ENCODE measurements at regions not wholly inside any gene's neighbourhood (a gene's known extent, or its start where the extent isn't known, plus 50 kb on each side); places are given as distances from the start of the nearest gene placed in this dataset.
A peak's percentile ranks its signal among the peaks of the same experiment; 100 is the strongest.

DNA sequence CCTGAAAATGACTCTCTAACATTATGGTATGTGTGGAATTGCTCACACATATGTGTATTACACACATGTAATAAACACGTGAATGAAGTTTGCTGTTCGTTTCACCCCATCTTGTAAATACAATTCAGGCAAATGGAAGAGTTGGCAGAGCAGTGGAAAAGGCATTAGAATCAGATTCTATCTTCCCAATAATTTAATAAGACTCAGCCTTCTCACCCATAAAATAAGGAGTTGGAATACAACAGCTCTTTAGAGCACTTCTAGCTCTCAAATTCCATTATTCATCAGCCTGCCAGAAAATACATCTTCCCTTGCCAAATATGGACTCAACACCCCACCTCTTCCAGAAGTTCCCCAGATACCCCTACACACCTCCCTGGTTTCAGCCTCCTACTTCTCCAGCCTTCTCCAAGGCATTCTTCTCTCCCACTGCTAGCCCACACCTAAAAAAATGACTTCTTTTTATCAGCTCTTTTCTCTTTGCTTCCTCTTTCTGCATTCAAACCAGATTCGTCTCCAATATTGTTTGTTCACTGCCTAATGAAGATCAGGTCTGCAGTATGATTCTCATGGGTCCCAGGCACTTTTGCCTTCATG is 66.2 kb upstream of the DYRK2 start:
- Mint-ChIP-seq H3K27ac (no peak overlapping the region), H3K27me3 (peaks cover 9% of the 10 kb centered on the region), H3K4me1 (peaks cover 23% of the 10 kb centered on the region), H3K36me3 (ENCODE audit: low read depth) (peaks cover 6% of the 10 kb centered on the region), H3K4me3 (no peak overlapping the region), H3K9me3 (peaks cover 7% of the 10 kb centered on the region)
- no peak for DNase-seq
- CTCF ChIA-PET = no interaction called here
- POLR2A ChIA-PET = interaction anchor here (1.0 kb wide), 1 partner anchor 66 kb away, joined by 3 read pairs; the partner anchor contains the start of gene DYRK2

DNA sequence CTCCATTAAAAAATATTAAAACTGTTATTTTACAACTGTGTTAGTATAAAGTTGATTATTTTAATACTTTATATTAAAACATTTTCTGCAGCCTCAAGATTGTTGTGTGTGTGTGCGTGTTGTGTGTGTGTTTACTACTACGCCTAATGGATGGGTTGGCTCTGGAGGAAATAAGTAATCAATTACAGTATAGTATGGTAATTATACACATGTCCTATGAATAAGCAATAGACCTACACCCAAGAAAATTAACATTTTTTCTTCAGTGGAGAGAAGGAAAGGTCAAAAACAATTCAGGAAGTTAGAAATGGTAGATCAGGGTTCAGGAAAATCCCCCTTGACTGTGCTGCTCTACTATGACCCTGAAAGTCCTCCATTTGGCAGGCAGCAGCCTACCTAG is 65.7 kb upstream of the DYRK2 start:
- CTCF ChIA-PET = no interaction called here
- DNase-seq = no peak
- Mint-ChIP-seq H3K9me3 (peaks cover 3% of the 10 kb centered on the region), H3K36me3 (ENCODE audit: low read depth) (peaks cover 2% of the 10 kb centered on the region), H3K4me3 (no peak overlapping the region), H3K27me3 (peaks cover 9% of the 10 kb centered on the region), H3K27ac (no peak overlapping the region), H3K4me1 (peaks cover 19% of the 10 kb centered on the region)
- POLR2A ChIA-PET = no interaction called here

GRCh38 chr12:67586951-67587350 is 61.6 kb upstream of the DYRK2 start:
- peaks cover 3% of the 10 kb centered on the region for H3K9me3 Mint-ChIP-seq
- CTCF ChIA-PET = no interaction called here
- H3K27ac Mint-ChIP-seq = no peak overlapping the region
- peaks cover 6% of the 10 kb centered on the region for H3K27me3 Mint-ChIP-seq
- no peak overlapping the region for H3K4me3 Mint-ChIP-seq
- H3K36me3 Mint-ChIP-seq (ENCODE audit: low read depth) = no peaks in the 10 kb centered on the region
- POLR2A ChIA-PET = no interaction called here
- peaks cover 15% of the 10 kb centered on the region for H3K4me1 Mint-ChIP-seq
- DNase-seq = no peak

DNA sequence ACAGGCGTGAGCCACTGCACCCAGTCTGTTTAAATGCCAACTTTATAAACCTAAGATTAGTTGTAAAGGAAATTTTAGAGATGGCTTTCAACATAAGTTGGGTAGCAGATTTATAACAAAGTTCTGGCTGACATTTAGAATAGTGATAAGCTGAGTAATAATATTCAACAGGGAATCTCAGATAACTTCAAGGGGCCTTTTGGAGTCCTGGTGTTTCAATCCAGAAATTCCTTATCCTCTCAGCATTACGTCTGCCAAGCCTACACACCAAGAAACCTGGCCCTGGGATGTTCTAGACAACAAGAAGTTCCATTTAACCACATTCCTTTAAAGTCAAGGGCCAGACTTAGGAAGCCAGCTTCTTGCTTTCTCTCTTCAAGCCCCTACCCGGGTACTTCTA is 59.5 kb upstream of the DYRK2 start:
- ChIA-PET CTCF (interaction anchor here (1.2 kb wide), 1 partner anchor 9 kb away, joined by 3 read pairs; no protein-coding TSS in a partner anchor), POLR2A (no interaction called here)
- Mint-ChIP-seq H3K9me3 (peaks cover 3% of the 10 kb centered on the region), H3K36me3 (ENCODE audit: low read depth) (no peaks in the 10 kb centered on the region), H3K27me3 (peaks cover 2% of the 10 kb centered on the region), H3K27ac (no peak overlapping the region), H3K4me1 (peaks cover 36% of the 10 kb centered on the region), H3K4me3 (no peak overlapping the region)
- DNase-seq = no peak

DNA sequence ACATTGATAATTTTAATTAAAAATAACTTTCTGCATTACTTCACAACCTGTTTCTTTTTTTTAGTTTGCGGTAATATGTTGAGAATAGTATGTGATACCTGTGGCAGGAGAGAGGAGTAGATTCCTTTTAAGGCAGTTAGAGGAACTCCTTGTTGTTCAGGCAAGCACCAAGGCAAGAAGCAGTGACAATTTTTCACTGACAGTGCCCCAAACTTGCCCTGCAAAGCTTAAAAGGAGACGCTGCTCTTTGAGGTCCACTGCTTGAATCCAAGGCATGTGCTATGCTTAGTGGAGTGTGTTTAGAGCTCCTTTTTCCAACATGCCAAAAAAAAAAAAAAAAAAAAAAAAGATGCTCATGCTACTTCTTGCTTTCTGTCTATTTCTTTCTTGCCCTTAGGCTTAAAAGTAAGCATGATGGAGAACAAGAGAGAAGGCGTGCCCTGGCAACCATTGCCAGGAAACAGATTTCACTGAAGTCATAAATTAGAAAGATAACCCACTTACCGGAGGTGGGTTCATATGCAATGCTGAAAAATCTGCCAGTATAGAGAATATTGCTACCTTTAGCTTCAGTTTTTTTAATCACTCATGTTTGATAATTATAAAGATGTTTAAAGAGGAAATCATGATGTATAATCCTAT is 58.3 kb upstream of the DYRK2 start:
- Mint-ChIP-seq H3K9me3 (peaks cover 3% of the 10 kb centered on the region), H3K4me1 (peaks cover 42% of the 10 kb centered on the region), H3K27ac (peak overlapping the region; percentile 5), H3K27me3 (peaks cover 2% of the 10 kb centered on the region), H3K4me3 (no peak overlapping the region), H3K36me3 (ENCODE audit: low read depth) (no peaks in the 10 kb centered on the region)
- POLR2A ChIA-PET = interaction anchor here (1.0 to 2.1 kb wide), 3 partner anchors 35 to 58 kb away, joined by 4 to 14 read pairs (median 5); partner anchors contain the start of gene DYRK2
- peak; percentile 24 for DNase-seq
- CTCF ChIA-PET = interaction anchor here (0.7 to 1.2 kb wide), 3 partner anchors 9 to 109 kb away, joined by 3 to 4 read pairs (median 3); no protein-coding TSS in a partner anchor

DNA sequence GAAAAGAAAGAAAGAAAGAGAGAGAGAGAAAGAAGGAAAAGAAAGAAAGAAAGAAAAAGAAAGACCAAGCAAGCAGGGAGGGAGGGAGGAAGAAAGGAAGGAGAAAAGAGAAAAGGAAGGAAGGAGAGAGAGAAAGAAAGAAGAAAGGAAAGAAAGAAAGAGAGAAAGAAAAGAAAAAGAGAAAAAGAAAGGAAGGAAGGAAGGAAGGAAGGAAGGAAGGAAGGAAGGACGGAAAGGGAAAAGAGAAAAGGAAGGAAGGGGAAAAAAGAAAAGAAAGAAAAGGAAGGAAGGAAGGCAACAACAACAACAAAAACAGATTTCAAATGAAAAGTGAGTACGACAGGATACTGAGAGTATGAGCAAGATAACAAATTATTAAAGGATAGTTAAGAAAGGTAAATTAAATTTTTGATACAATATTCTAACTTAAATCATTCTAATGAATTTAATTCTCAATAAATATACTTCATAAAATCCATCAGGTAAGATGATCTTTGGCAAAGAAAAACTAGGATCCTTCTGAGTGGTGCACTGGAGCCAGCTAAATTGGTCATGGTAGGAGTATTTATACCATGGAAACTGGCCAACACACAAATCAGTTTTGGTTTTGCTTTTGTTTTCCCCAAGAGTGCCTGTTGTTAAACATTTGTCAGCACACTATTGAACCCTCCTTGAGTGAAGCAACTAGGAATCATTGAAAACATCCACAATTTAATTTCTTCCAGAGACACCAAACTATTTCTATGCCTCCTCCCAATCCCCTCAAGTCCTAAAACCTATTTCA is 56.1 kb upstream of the DYRK2 start:
- Mint-ChIP-seq H3K36me3 (ENCODE audit: low read depth) (no peaks in the 10 kb centered on the region), H3K27me3 (peaks cover 2% of the 10 kb centered on the region), H3K27ac (peak overlapping the region; percentile 46), H3K4me1 (peaks cover 42% of the 10 kb centered on the region), H3K9me3 (peaks cover 5% of the 10 kb centered on the region), H3K4me3 (no peak overlapping the region)
- peak; percentile 19 for DNase-seq
- ChIA-PET CTCF (interaction anchor here (0.6 to 1.0 kb wide), 4 partner anchors 38 to 236 kb away, joined by 3 to 4 read pairs (median 3); no protein-coding TSS in a partner anchor), POLR2A (interaction anchor here (0.9 to 2.1 kb wide), 3 partner anchors 12 to 76 kb away, joined by 3 to 14 read pairs (median 3); partner anchors contain the start of gene DYRK2)

DNA sequence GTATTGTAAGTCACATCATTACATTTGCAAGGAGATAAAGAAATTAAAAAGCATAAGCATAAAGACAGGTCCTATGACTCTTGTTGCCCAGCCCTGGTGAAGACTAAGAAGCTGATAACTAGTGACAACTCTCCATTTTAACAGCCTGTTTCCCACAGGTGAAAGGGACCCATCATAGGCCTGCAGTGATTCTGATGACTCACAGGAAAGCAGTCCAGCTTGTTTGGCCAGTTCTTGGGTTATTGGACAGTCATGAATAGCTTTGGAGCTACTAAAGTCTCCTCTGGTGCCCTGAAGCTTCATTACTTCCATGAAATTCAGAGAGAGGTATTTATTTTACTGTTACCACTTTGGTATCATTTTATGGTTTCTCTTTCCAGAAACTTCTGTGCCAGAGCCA is 55.5 kb upstream of the DYRK2 start:
- no peak for DNase-seq
- CTCF ChIA-PET = interaction anchor here (0.6 to 1.0 kb wide), 3 partner anchors 37 to 237 kb away, joined by 3 to 4 read pairs (median 3); no protein-coding TSS in a partner anchor
- POLR2A ChIA-PET = interaction anchor here (1.4 kb wide), 1 partner anchor 77 kb away, joined by 3 read pairs; no protein-coding TSS in a partner anchor
- Mint-ChIP-seq H3K4me1 (peaks cover 42% of the 10 kb centered on the region), H3K4me3 (no peak overlapping the region), H3K9me3 (peaks cover 6% of the 10 kb centered on the region), H3K36me3 (ENCODE audit: low read depth) (no peaks in the 10 kb centered on the region), H3K27me3 (no peaks in the 10 kb centered on the region), H3K27ac (peak overlapping the region; percentile 46)

GRCh38 chr12:67593461-67594330 is 54.8 kb upstream of the DYRK2 start:
- POLR2A ChIA-PET = interaction anchor here (1.4 to 1.5 kb wide), 2 partner anchors 14 to 78 kb away, joined by 3 to 4 read pairs; no protein-coding TSS in a partner anchor
- peak overlapping the region; percentile 20 for H3K27ac Mint-ChIP-seq
- H3K4me1 Mint-ChIP-seq = peaks cover 40% of the 10 kb centered on the region

GRCh38 chr12:67594888-67595287 is 53.7 kb upstream of the DYRK2 start:
- Mint-ChIP-seq H3K36me3 (ENCODE audit: low read depth) (peaks cover 2% of the 10 kb centered on the region), H3K4me3 (no peak overlapping the region), H3K27ac (no peak overlapping the region), H3K9me3 (peaks cover 11% of the 10 kb centered on the region), H3K27me3 (no peaks in the 10 kb centered on the region), H3K4me1 (peaks cover 38% of the 10 kb centered on the region)
- ChIA-PET POLR2A (interaction anchor here (1.5 kb wide), 1 partner anchor 16 kb away, joined by 4 read pairs; no protein-coding TSS in a partner anchor), CTCF (no interaction called here)
- DNase-seq = no peak

More at GRCh38 chr12:67593461-67594330, 54.8 kb upstream of the DYRK2 start:
- DNase-seq = no peak
- CTCF ChIA-PET = interaction anchor here (0.7 to 1.0 kb wide), 3 partner anchors 17 to 81 kb away, joined by 3 read pairs; no protein-coding TSS in a partner anchor
- Mint-ChIP-seq H3K27me3 (no peaks in the 10 kb centered on the region), H3K9me3 (peaks cover 6% of the 10 kb centered on the region), H3K4me3 (no peak overlapping the region), H3K36me3 (ENCODE audit: low read depth) (no peaks in the 10 kb centered on the region)

GRCh38 chr12:67595365-67595764 is 53.2 kb upstream of the DYRK2 start:
- Mint-ChIP-seq H3K27ac (no peak overlapping the region), H3K27me3 (no peaks in the 10 kb centered on the region), H3K4me1 (peaks cover 37% of the 10 kb centered on the region), H3K36me3 (ENCODE audit: low read depth) (peaks cover 2% of the 10 kb centered on the region), H3K4me3 (no peak overlapping the region), H3K9me3 (peaks cover 12% of the 10 kb centered on the region)
- DNase-seq = no peak
- ChIA-PET POLR2A (no interaction called here), CTCF (no interaction called here)

GRCh38 chr12:67598598-67598997 is 49.9 kb upstream of the DYRK2 start:
- Mint-ChIP-seq H3K27me3 (no peaks in the 10 kb centered on the region), H3K4me1 (peaks cover 11% of the 10 kb centered on the region), H3K9me3 (peaks cover 9% of the 10 kb centered on the region), H3K27ac (no peak overlapping the region), H3K36me3 (ENCODE audit: low read depth) (peaks cover 2% of the 10 kb centered on the region), H3K4me3 (no peak overlapping the region)
- ChIA-PET CTCF (interaction anchor here (1.4 kb wide), 1 partner anchor 8 kb away, joined by 3 read pairs; no protein-coding TSS in a partner anchor), POLR2A (interaction anchor here (1.2 to 1.7 kb wide), 2 partner anchors 32 to 50 kb away, joined by 3 to 4 read pairs; partner anchors contain the start of gene DYRK2)
- DNase-seq = no peak

All from activated CD4-positive, alpha-beta memory T cell treated with anti-CD3 and anti-CD28 coated beads, Interleukin-2, amount 10 ng/mL, durations not matched to agents 7 days and 5 days (primary cell).